Thoracic aorta (tissue), 2 donors: ENCODE measurements at regions not wholly inside any gene's neighbourhood (a gene's known extent, or its start where the extent isn't known, plus 50 kb on each side); places are given as distances from the start of the nearest gene placed in this dataset.
"Not testable (repeated sequence)": the region's sequence is repeated elsewhere in the genome, so short reads cannot be mapped to it uniquely, and the experiment has no call there.

Experiments
- ATAC-seq: fragments of 150-250 bp; one replicate; pipeline ENCODE4 v1.8.0; 2017; ENCODE audit warnings: low read depth; ENCODE audit not compliant: insufficient number of reproducible peaks, low FRiP score
- DNase-seq: peaks from one replicate; pipeline ENCODE4 v3.0.0-alpha.2; 2020; ENCODE audit warnings: low spot score
- H3K27ac ChIP-seq, 2 donors: fragments of 200-600 bp; sonication (generic); 1 replicate in 1 of 2; 2 replicates in 1 of 2; pipeline ENCODE4 v1.5.1; 2016; ENCODE audit warnings: mild to moderate bottlenecking in 2 of 2, moderate library complexity in 2 of 2
- H3K27me3 ChIP-seq: fragments of 200-600 bp; sonication (generic); replicated peaks from 2 replicates; pipeline ENCODE4 v1.6.0; 2016; ENCODE audit warnings: mild to moderate bottlenecking; ENCODE audit not compliant: insufficient read depth
- H3K36me3 ChIP-seq: fragments of 200-600 bp; sonication (generic); one replicate; pipeline ENCODE4 v1.5.1; 2016
- H3K4me1 ChIP-seq, 2 donors: fragments of 200-600 bp; sonication (generic); 1 replicate in 1 of 2; 2 replicates in 1 of 2; pipeline versions ENCODE4 v1.5.1 to v1.6.0; 2016; ENCODE audit warnings: low read depth in 2 of 2, mild to moderate bottlenecking in 1 of 2; ENCODE audit not compliant: control insufficient read depth in 1 of 2
- H3K4me3 ChIP-seq: fragments of 200-600 bp; sonication (generic); 2 replicates; pipeline ENCODE4 v1.5.1; 2016; ENCODE audit warnings: mild to moderate bottlenecking
- H3K9me3 ChIP-seq: fragments of 200-600 bp; sonication (generic); 2 replicates; pipeline ENCODE4 v1.5.1; 2016
- CTCF ChIP-seq: fragments of 200-600 bp; sonication (generic); IDR thresholded peaks from one replicate; pipeline ENCODE4 v1.5.1; 2019; ENCODE audit warnings: antibody characterized with exemption

DNA sequence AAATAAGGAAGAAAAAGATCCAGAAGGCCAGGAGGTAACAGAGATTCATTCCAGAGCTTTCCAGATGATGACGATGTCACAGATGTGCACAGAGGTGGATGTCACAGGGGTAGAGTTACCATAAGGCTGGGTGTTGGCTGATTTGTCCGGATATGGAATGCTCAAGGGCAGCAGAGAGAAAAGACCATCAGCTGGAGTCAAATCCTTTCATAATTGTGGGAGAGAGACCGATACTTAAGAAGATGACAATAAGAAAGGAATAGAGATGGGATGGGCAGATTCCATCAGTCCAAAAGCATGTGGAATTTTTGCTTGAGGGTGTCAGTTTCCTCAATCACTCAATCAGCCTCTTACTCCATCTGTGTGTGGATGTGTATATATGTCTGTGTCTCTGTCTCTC, 150.4 kb downstream of the CENPC start:
- ATAC-seq, result no peak
- no peaks in the 10 kb centered on the region for H3K27me3 ChIP-seq
- H3K9me3 ChIP-seq, result no peaks in the 10 kb centered on the region
- no peak overlapping the region for H3K4me3 ChIP-seq
- no peak for DNase-seq
- H3K36me3 ChIP-seq, result no peaks in the 10 kb centered on the region
- H3K4me1 ChIP-seq, result no peaks in the 10 kb centered on the region
- H3K27ac ChIP-seq, result no peak overlapping the region
- no peak for TF ChIP-seq CTCF

DNA sequence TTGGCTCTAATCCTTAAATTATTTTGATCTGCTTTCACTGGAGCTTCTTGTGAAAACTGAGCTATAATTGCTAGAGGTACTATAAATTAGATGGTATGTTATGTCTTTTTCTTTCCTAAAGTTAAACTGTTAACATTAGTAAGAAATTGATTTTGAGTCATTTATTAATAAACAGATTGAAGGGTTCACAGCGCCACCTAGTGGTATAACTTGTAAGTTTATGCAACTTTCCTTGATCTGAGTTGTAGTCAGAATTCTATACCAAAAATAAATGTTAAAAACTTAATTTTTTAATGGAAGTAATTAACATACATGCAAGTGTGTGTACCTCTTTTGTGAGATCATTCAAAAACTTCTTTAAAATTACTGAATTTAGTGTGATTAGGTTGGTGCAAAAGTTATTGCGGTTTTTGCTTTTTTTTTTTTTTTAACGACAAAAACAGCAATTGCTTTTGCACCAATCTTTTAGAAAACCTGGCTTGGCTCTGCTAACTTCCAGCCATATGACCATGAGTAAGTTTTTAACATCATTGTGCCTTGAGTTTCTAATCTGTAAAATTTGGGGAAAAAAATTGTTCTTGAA, 151.5 kb downstream of the CENPC start:
- H3K4me1 ChIP-seq, result no peaks in the 10 kb centered on the region
- ATAC-seq, result no peak
- no peak for DNase-seq
- TF ChIP-seq CTCF, result peak; percentile 55
- no peak overlapping the region for H3K27ac ChIP-seq
- no peaks in the 10 kb centered on the region for H3K36me3 ChIP-seq
- no peak overlapping the region for H3K4me3 ChIP-seq
- H3K27me3 ChIP-seq, result no peaks in the 10 kb centered on the region
- no peaks in the 10 kb centered on the region for H3K9me3 ChIP-seq

DNA sequence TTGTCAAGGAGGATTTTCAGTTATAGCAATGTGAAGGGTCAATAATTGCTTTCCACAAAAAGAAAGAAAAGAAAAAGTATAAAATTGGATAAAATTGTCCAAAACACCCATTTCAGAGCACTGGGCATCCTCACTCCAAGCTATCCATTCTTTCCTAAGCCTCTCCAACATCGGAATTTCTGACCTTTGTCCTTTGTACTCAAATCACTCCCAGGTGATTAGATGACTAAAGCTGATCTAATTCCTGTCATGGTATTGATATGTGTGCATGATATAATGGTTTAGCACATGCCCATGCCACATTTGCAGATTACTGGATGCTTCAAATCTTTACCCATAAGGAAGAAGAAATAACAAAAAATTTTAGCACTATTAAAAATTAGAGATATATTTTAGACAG, 152.3 kb downstream of the CENPC start:
- no peak for DNase-seq
- Histone ChIP-seq H3K27me3 (no peaks in the 10 kb centered on the region), H3K4me1 (no peaks in the 10 kb centered on the region), H3K36me3 (no peaks in the 10 kb centered on the region), H3K27ac (no peak overlapping the region), H3K9me3 (no peaks in the 10 kb centered on the region), H3K4me3 (no peak overlapping the region)
- TF ChIP-seq CTCF, result no peak
- ATAC-seq, result no peak

GRCh38 chr4:67381406-67381804, 163.9 kb downstream of the CENPC start:
- not testable (repeated sequence) for H3K9me3 ChIP-seq, H3K4me3 ChIP-seq, DNase-seq, H3K27me3 ChIP-seq, ATAC-seq, H3K36me3 ChIP-seq, H3K4me1 ChIP-seq, H3K27ac ChIP-seq

DNA sequence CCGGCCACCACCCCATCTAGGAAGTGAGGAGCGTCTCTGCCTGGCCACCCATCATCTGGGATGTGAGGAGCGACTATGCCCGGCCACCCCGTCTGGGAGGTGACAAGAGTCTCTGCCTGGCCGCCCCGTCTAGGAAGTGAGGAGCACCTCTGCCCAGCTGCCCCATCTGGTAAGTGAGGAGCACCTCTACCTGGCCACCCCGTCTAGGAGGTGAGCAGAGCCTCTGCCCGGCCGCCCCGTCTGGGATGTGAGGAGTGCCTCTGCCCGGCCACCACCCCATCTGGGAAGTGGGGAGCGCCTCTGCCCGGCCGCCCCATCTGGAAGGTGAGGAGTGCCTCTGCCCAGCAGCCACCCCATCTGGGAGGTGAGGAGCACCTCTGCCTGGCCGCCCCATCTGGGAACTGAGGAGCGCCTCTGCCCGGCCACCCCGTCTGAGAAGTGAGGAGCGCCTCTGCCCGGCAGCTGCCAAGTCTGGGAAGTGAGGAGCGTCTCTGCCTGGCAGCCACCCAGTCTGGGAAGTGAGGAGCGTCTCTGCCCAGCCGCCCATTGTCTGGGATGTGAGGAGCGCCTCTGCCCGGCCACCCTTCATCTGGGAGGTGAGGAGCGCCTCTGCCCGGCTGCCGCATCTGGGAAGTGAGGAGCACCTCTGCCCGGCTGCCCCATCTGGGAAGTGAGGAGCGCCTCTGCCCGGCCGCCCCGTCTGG, 164.4 kb downstream of the CENPC start:
- H3K9me3 ChIP-seq, H3K4me1 ChIP-seq, DNase-seq, H3K36me3 ChIP-seq, H3K4me3 ChIP-seq, H3K27ac ChIP-seq, ATAC-seq, H3K27me3 ChIP-seq: not testable (repeated sequence)

DNA sequence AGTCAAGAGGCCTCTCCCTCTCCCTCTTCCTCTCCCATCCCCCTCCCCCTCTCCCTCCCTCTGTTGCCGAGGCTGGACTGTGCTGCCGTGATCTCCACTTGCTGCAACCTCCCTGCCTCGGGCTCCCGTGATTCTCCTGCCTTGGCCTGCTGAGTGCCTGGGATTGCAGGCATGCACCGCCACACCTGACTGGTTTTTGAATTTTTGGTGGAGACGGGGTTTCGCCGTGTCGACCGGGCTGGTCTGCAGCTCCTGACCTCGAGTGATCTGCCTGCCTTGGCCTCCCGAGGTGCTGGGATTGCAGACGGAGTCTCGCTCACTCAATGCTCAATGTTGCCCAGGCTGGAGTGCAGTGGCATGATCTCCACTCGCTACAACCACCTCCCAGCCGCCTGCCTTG, 165.1 kb downstream of the CENPC start:
- no peak overlapping the region for H3K27ac ChIP-seq

More for the DNA sequence above, 165.1 kb downstream of the CENPC start:
- ATAC-seq (no peak), DNase-seq (no peak)
- H3K27me3 ChIP-seq, result no peaks in the 10 kb centered on the region
- no peaks in the 10 kb centered on the region for H3K36me3 ChIP-seq
- H3K4me3 ChIP-seq, result no peak overlapping the region
- no peaks in the 10 kb centered on the region for H3K9me3 ChIP-seq
- TF ChIP-seq CTCF, result no peak
- no peaks in the 10 kb centered on the region for H3K4me1 ChIP-seq
